ENCODE measurements at regions not wholly inside any gene's neighbourhood (a gene's known extent, or its start where the extent isn't known, plus 50 kb on each side); places are given as distances from the start of the nearest gene placed in this dataset.

GRCh38 chr4:134297765-134298164, 96.2 kb upstream of the PABPC4L start:
- DNase-seq (ENCODE audit: low spot score), result no peak
- Histone ChIP-seq H3K4me3 (no peak overlapping the region), H3K4me1 (ENCODE audit: control insufficient read depth in 1 of 2, low read depth in 2 of 2) (no peaks in the 10 kb centered on the region), H3K27me3 (replicated peaks; ENCODE audit: insufficient read depth) (no peaks in the 10 kb centered on the region), H3K36me3 (no peaks in the 10 kb centered on the region), H3K9me3 (no peaks in the 10 kb centered on the region), H3K27ac (no peak overlapping the region)
- no peak for TF ChIP-seq CTCF (IDR thresholded peaks at IDR 0.05)
- no peak for ATAC-seq (ENCODE audit: insufficient number of reproducible peaks, low FRiP score, low read depth)

GRCh38 chr4:134282680-134283079, 81.1 kb upstream of the PABPC4L start:
- TF ChIP-seq CTCF (IDR thresholded peaks at IDR 0.05), result no peak
- H3K36me3 ChIP-seq, result no peaks in the 10 kb centered on the region
- H3K27ac ChIP-seq, result no peak overlapping the region
- DNase-seq (ENCODE audit: low spot score) (no peak), ATAC-seq (ENCODE audit: insufficient number of reproducible peaks, low FRiP score, low read depth) (no peak)
- no peaks in the 10 kb centered on the region for H3K4me1 ChIP-seq (ENCODE audit: control insufficient read depth in 1 of 2, low read depth in 2 of 2)
- H3K4me3 ChIP-seq, result no peak overlapping the region
- H3K27me3 ChIP-seq (replicated peaks; ENCODE audit: insufficient read depth), result no peaks in the 10 kb centered on the region
- H3K9me3 ChIP-seq, result no peaks in the 10 kb centered on the region

- no peaks in the 10 kb centered on the region for H3K9me3 ChIP-seq
- no peak for ATAC-seq (ENCODE audit: insufficient number of reproducible peaks, low FRiP score, low read depth)
- no peak overlapping the region for H3K4me3 ChIP-seq
- no peak for TF ChIP-seq CTCF (IDR thresholded peaks at IDR 0.05)
- no peaks in the 10 kb centered on the region for H3K27me3 ChIP-seq (replicated peaks; ENCODE audit: insufficient read depth)
- DNase-seq (ENCODE audit: low spot score), result no peak
- no peaks in the 10 kb centered on the region for H3K36me3 ChIP-seq
- H3K27ac ChIP-seq, result no peak overlapping the region
- no peaks in the 10 kb centered on the region for H3K4me1 ChIP-seq (ENCODE audit: control insufficient read depth in 1 of 2, low read depth in 2 of 2)
These were observed 77.1 kb upstream of the PABPC4L start for GRCh38 chr4:134278675-134279074.

GRCh38 chr4:134276476-134276875, 74.9 kb upstream of the PABPC4L start:
- Histone ChIP-seq H3K4me1 (ENCODE audit: control insufficient read depth in 1 of 2, low read depth in 2 of 2) (no peaks in the 10 kb centered on the region), H3K27ac (no peak overlapping the region), H3K36me3 (no peaks in the 10 kb centered on the region), H3K9me3 (peaks cover 4% of the 10 kb centered on the region), H3K4me3 (no peak overlapping the region), H3K27me3 (replicated peaks; ENCODE audit: insufficient read depth) (no peaks in the 10 kb centered on the region)
- DNase-seq (ENCODE audit: low spot score) (no peak), ATAC-seq (ENCODE audit: insufficient number of reproducible peaks, low FRiP score, low read depth) (no peak)
- no peak for TF ChIP-seq CTCF (IDR thresholded peaks at IDR 0.05)

GRCh38 chr4:134260126-134260525, 58.5 kb upstream of the PABPC4L start:
- H3K9me3 ChIP-seq, result no peaks in the 10 kb centered on the region
- DNase-seq (ENCODE audit: low spot score) (no peak), ATAC-seq (ENCODE audit: insufficient number of reproducible peaks, low FRiP score, low read depth) (no peak)
- TF ChIP-seq CTCF (IDR thresholded peaks at IDR 0.05), result no peak
- no peak overlapping the region for H3K4me3 ChIP-seq
- H3K27me3 ChIP-seq (replicated peaks; ENCODE audit: insufficient read depth), result no peaks in the 10 kb centered on the region
- no peaks in the 10 kb centered on the region for H3K36me3 ChIP-seq
- H3K27ac ChIP-seq, result no peak overlapping the region
- peaks cover 0 to 9% of the 10 kb centered on the region in 2 donors for H3K4me1 ChIP-seq (ENCODE audit: control insufficient read depth in 1 of 2, low read depth in 2 of 2)
